Breast epithelium (tissue), 3 donors: ENCODE measurements at regions not wholly inside any gene's neighbourhood (a gene's known extent, or its start where the extent isn't known, plus 50 kb on each side); places are given as distances from the start of the nearest gene placed in this dataset.

Experiments used
- POLR2A ChIP-seq: fragments of 450-650 bp; IDR thresholded peaks from one replicate; pipeline ENCODE4 v1.6.1; 2016; ENCODE audit warnings: antibody characterized with exemption, mild to moderate bottlenecking, moderate library complexity
- POLR2AphosphoS5 ChIP-seq, 3 donors: sonication (generic); formaldehyde crosslinking; IDR thresholded peaks; one replicate each; pipeline ENCODE4 v1.6.1; 2017; ENCODE audit warnings: antibody characterized with exemption in 3 of 3
- TF ChIP-seq, protein P1 (sequence below), 3 donors: fragments of 450-650 bp; IDR thresholded peaks; one replicate each; pipeline ENCODE4 v1.5.1; 2016 to 2017; ENCODE audit warnings: antibody characterized with exemption in 3 of 3, mild to moderate bottlenecking in 3 of 3, moderate library complexity in 3 of 3

GRCh38 chr9:88689509-88690298 lies 154.7 kb downstream of the NXNL2 start:
- TF ChIP-seq, protein P1, sequence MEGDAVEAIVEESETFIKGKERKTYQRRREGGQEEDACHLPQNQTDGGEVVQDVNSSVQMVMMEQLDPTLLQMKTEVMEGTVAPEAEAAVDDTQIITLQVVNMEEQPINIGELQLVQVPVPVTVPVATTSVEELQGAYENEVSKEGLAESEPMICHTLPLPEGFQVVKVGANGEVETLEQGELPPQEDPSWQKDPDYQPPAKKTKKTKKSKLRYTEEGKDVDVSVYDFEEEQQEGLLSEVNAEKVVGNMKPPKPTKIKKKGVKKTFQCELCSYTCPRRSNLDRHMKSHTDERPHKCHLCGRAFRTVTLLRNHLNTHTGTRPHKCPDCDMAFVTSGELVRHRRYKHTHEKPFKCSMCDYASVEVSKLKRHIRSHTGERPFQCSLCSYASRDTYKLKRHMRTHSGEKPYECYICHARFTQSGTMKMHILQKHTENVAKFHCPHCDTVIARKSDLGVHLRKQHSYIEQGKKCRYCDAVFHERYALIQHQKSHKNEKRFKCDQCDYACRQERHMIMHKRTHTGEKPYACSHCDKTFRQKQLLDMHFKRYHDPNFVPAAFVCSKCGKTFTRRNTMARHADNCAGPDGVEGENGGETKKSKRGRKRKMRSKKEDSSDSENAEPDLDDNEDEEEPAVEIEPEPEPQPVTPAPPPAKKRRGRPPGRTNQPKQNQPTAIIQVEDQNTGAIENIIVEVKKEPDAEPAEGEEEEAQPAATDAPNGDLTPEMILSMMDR (IDR thresholded peaks at IDR 0.05) = no peak
- TF ChIP-seq POLR2AphosphoS5 (IDR thresholded peaks at IDR 0.05) = no peak
- TF ChIP-seq POLR2A = no peak
